ENCODE measurements at regions not wholly inside any gene's neighbourhood (a gene's known extent, or its start where the extent isn't known, plus 50 kb on each side); places are given as distances from the start of the nearest gene placed in this dataset.
A peak's percentile ranks its signal among the peaks of the same experiment; 100 is the strongest.

DNA sequence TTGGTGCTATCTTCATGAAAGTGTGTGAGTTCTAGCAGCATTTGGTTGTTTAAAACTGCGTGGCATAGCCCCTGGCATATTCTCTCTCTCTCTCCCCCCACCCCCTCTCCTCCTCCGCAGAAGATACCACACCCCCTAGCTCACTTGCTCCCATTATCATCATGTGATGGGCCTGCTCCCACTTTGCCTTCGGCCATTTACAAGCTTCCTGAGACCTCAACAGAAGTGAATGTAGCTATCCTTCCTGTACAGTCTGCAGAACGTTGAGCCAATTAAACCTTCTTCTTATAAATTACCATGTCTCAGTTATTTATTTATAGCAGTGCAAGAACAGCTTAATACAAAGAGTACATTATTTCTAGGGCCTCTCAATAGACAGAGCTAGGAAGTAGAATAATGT lies 1032.5 kb upstream of the CADM2 start:
- Histone ChIP-seq H3K27ac (no peak overlapping the region), H3K4me1 (no peaks in the 10 kb centered on the region), H3K9me3 (peaks cover 25 to 47% of the 10 kb centered on the region in 2 donors), H3K36me3 (no peaks in the 10 kb centered on the region), H3K27me3 (no peaks in the 10 kb centered on the region), H3K4me3 (no peak overlapping the region)
- intact Hi-C loops (cut with DNase I; ENCODE audit: low total_unique reads), result no loop called here
- no peak for DNase-seq (ENCODE audit: low spot score in 2 of 2)
- TF ChIP-seq POLR2A (IDR thresholded peaks at IDR 0.05) (no peak), CTCF (IDR thresholded peaks at IDR 0.05) (no peak), POLR2AphosphoS5 (IDR thresholded peaks at IDR 0.05) (no peak)

DNA sequence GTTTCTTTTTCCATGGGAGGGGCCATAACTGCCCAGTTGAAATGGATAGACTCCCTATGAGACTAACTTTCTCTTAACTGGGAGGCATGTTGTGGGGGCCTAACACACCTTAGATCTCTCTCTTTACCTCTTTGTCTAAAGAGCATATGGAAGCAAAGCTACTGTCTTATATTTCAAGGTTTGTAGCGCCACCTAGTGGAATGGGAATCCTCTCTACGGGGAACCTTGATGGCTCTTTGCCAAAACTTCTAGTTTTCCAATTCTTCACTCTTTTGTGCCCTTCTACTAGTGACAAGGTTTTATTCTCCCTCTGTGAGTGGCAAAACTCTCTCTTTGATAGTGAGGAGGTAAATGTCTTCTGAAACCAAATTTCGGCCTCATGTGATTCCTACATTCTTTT lies 1030.4 kb upstream of the CADM2 start:
- intact Hi-C loops (cut with DNase I; ENCODE audit: low total_unique reads), result no loop called here
- no peak for DNase-seq (ENCODE audit: low spot score in 2 of 2)
- peaks cover 27 to 48% of the 10 kb centered on the region in 2 donors for H3K9me3 ChIP-seq
- no peaks in the 10 kb centered on the region for H3K4me1 ChIP-seq
- TF ChIP-seq POLR2AphosphoS5 (IDR thresholded peaks at IDR 0.05) (no peak), CTCF (IDR thresholded peaks at IDR 0.05) (no peak)
- no peak overlapping the region for H3K4me3 ChIP-seq
- no peak overlapping the region for H3K27ac ChIP-seq
- no peaks in the 10 kb centered on the region for H3K36me3 ChIP-seq
- H3K27me3 ChIP-seq, result no peaks in the 10 kb centered on the region

- peaks cover 27 to 48% of the 10 kb centered on the region in 2 donors for H3K9me3 ChIP-seq
- intact Hi-C loops (cut with DNase I; ENCODE audit: low total_unique reads), result no loop called here
- H3K27ac ChIP-seq, result no peak overlapping the region
- no peak for DNase-seq (ENCODE audit: low spot score in 2 of 2)
- H3K4me1 ChIP-seq, result no peaks in the 10 kb centered on the region
- no peaks in the 10 kb centered on the region for H3K27me3 ChIP-seq
- no peak overlapping the region for H3K4me3 ChIP-seq
- TF ChIP-seq POLR2A (IDR thresholded peaks at IDR 0.05), result no peak
- no peak for TF ChIP-seq CTCF (IDR thresholded peaks at IDR 0.05)
- TF ChIP-seq POLR2AphosphoS5 (IDR thresholded peaks at IDR 0.05), result no peak
- no peaks in the 10 kb centered on the region for H3K36me3 ChIP-seq
Measured at GRCh38 chr3:83928903-83929302, 1029.9 kb upstream of the CADM2 start.

GRCh38 chr3:83934192-83935021 lies 1024.4 kb upstream of the CADM2 start:
- Histone ChIP-seq H3K9me3 (peaks cover 9 to 19% of the 10 kb centered on the region in 2 donors), H3K4me1 (no peaks in the 10 kb centered on the region), H3K36me3 (no peaks in the 10 kb centered on the region), H3K27me3 (no peaks in the 10 kb centered on the region), H3K27ac (peak overlapping the region in 1 of 2 donors; percentile 23), H3K4me3 (no peak overlapping the region)
- intact Hi-C loops (cut with DNase I; ENCODE audit: low total_unique reads), result no loop called here
- TF ChIP-seq POLR2AphosphoS5 (IDR thresholded peaks at IDR 0.05) (no peak), POLR2A (IDR thresholded peaks at IDR 0.05) (no peak), CTCF (IDR thresholded peaks at IDR 0.05) (no peak)
- DNase-seq (ENCODE audit: low spot score in 2 of 2), result no peak

DNA sequence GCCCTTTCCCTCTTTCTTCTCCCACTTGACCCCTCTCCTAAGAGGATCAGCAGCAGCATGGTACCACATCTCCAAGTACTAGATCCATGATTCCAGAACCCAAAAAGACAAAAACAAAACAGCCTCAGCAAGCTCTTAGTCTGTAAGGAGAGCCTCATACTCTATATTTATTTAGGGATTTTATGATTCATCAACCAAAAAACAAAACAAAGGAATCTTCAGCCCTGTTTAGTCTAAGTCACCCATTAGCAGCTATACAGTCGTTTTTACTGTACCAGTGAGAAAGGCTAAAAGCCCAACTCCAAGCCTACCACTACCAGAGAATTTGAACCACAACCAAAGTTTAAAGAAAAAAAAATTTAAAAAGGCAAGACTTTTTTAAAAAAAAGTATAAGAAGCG lies 1020.3 kb upstream of the CADM2 start:
- no peaks in the 10 kb centered on the region for H3K36me3 ChIP-seq
- no peak overlapping the region for H3K27ac ChIP-seq
- H3K4me3 ChIP-seq, result no peak overlapping the region
- H3K4me1 ChIP-seq, result no peaks in the 10 kb centered on the region
- no peaks in the 10 kb centered on the region for H3K27me3 ChIP-seq
- intact Hi-C loops (cut with DNase I; ENCODE audit: low total_unique reads), result no loop called here
- no peak for TF ChIP-seq POLR2AphosphoS5 (IDR thresholded peaks at IDR 0.05)
- no peak for TF ChIP-seq POLR2A (IDR thresholded peaks at IDR 0.05)
- no peak for TF ChIP-seq CTCF (IDR thresholded peaks at IDR 0.05)
- H3K9me3 ChIP-seq, result no peaks in the 10 kb centered on the region
- no peak for DNase-seq (ENCODE audit: low spot score in 2 of 2)

Measured in breast epithelium (tissue), 4 donors.